GM18507 (cell line): ENCODE measurements at regions not wholly inside any gene's neighbourhood (a gene's known extent, or its start where the extent isn't known, plus 50 kb on each side); places are given as distances from the start of the nearest gene placed in this dataset.

Experiments
- DNase-seq: peaks from one replicate; pipeline ENCODE4 v3.0.0; 2011; ENCODE audit warnings: low read depth; ENCODE audit not compliant: insufficient read length; ENCODE audit errors: extremely low spot score
- FAIRE-seq: peaks from 2 replicates; lab custom pipeline; 2011; peaks lifted over from hg19 to GRCh38; lab: Jason Lieb, UNC

- no peak for FAIRE-seq
- no peak for DNase-seq
These were observed 50.4 kb upstream of the KDR start for GRCh38 chr4:55175779-55176231.

- FAIRE-seq, result no peak
These were observed 51.1 kb upstream of the KDR start for GRCh38 chr4:55176497-55176896.

GRCh38 chr4:55177461-55177860 is 52.1 kb upstream of the KDR start:
- no peak for FAIRE-seq
- DNase-seq, result no peak

More at GRCh38 chr4:55176497-55176896, 51.1 kb upstream of the KDR start:
- DNase-seq, result no peak

- FAIRE-seq, result no peak
- DNase-seq, result no peak
These were observed 53.0 kb upstream of the KDR start for GRCh38 chr4:55178226-55179005.

- DNase-seq (no peak), FAIRE-seq (no peak)
These were observed 55.9 kb upstream of the KDR start for GRCh38 chr4:55181010-55182005.

GRCh38 chr4:55183926-55184599 is 58.7 kb upstream of the KDR start:
- FAIRE-seq (no peak), DNase-seq (no peak)

GRCh38 chr4:55184600-55185523 is 59.5 kb upstream of the KDR start:
- FAIRE-seq (peak; percentile 69), DNase-seq (no peak)

GRCh38 chr4:55186123-55186522 is 60.7 kb upstream of the KDR start:
- FAIRE-seq (no peak), DNase-seq (no peak)

GRCh38 chr4:55186700-55187099 is 61.3 kb upstream of the KDR start:
- DNase-seq (no peak), FAIRE-seq (no peak)

- FAIRE-seq (no peak), DNase-seq (no peak)
These were observed 88.8 kb upstream of the KDR start for GRCh38 chr4:55214172-55214571.

- no peak for FAIRE-seq
These were observed 89.7 kb upstream of the KDR start for GRCh38 chr4:55215087-55215486.

GRCh38 chr4:55216863-55217635 is 91.7 kb upstream of the KDR start:
- no peak for DNase-seq
- FAIRE-seq, result no peak

More at GRCh38 chr4:55215087-55215486, 89.7 kb upstream of the KDR start:
- no peak for DNase-seq

- FAIRE-seq (no peak), DNase-seq (no peak)
These were observed 92.6 kb upstream of the KDR start for GRCh38 chr4:55218041-55218440.

GRCh38 chr4:55237839-55238238 is 108.2 kb upstream of the SRD5A3 start:
- FAIRE-seq, result no peak
- DNase-seq, result no peak

- no peak for DNase-seq
- no peak for FAIRE-seq
These were observed 107.6 kb upstream of the SRD5A3 start for GRCh38 chr4:55238407-55238806.

- FAIRE-seq, result no peak
These were observed 104.6 kb upstream of the SRD5A3 start for GRCh38 chr4:55241461-55241860.

GRCh38 chr4:55242506-55242905 is 103.5 kb upstream of the SRD5A3 start:
- no peak for DNase-seq
- FAIRE-seq, result no peak

More at GRCh38 chr4:55241461-55241860, 104.6 kb upstream of the SRD5A3 start:
- no peak for DNase-seq

GRCh38 chr4:55247521-55247920 is 98.5 kb upstream of the SRD5A3 start:
- no peak for DNase-seq
- no peak for FAIRE-seq
